ENCODE measurements at regions not wholly inside any gene's neighbourhood (a gene's known extent, or its start where the extent isn't known, plus 50 kb on each side); places are given as distances from the start of the nearest gene placed in this dataset.

GRCh38 chr1:167145965-167146364 lies 52.1 kb downstream of the STYXL2 start:
- 22 to 38% methylated on average over 2 of the region's 2 CpGs for WGBS, 2 donors
- FAIRE-seq (no peak), DNase-seq (no peak), ATAC-seq (no peak)
- Histone ChIP-seq H3K4me1 (no peaks in the 10 kb centered on the region), H3K27me3 (peaks cover 0 to 6% (median 0%) of the 10 kb centered on the region in 4 donors), H3K9me3 (no peaks in the 10 kb centered on the region), H3K36me3 (no peaks in the 10 kb centered on the region), H3K27ac (no peak overlapping the region), H3K4me3 (no peak overlapping the region)
- TF ChIP-seq CTCF (IDR thresholded peaks at IDR 0.05): no peak
- intact Hi-C loops (cut with DNase I): no loop called here

GRCh38 chr1:167146903-167147539 lies 53.1 kb downstream of the STYXL2 start:
- WGBS, 2 donors: 37 to 51% methylated on average over 2 of the region's 2 CpGs
- H3K27me3 ChIP-seq: peaks cover 0 to 6% (median 0%) of the 10 kb centered on the region in 4 donors
- FAIRE-seq: no peak

GRCh38 chr1:167148421-167148820 lies 54.5 kb downstream of the STYXL2 start:
- WGBS, 2 donors: 16 to 31% methylated on average over 1 of the region's 1 CpG
- no peak overlapping the region for H3K4me3 ChIP-seq
- no peaks in the 10 kb centered on the region for H3K4me1 ChIP-seq
- TF ChIP-seq CTCF (IDR thresholded peaks at IDR 0.05): no peak
- intact Hi-C loops (cut with DNase I): no loop called here
- no peak overlapping the region for H3K27ac ChIP-seq
- peaks cover 0 to 6% (median 0%) of the 10 kb centered on the region in 4 donors for H3K27me3 ChIP-seq
- ATAC-seq (no peak), DNase-seq (no peak), FAIRE-seq (no peak)
- no peaks in the 10 kb centered on the region for H3K36me3 ChIP-seq
- H3K9me3 ChIP-seq: no peaks in the 10 kb centered on the region

More at GRCh38 chr1:167146903-167147539, 53.1 kb downstream of the STYXL2 start:
- DNase-seq: no peak
- Histone ChIP-seq H3K9me3 (no peaks in the 10 kb centered on the region), H3K36me3 (no peaks in the 10 kb centered on the region), H3K27ac (no peak overlapping the region), H3K4me3 (no peak overlapping the region), H3K4me1 (no peaks in the 10 kb centered on the region)
- intact Hi-C loops (cut with DNase I): no loop called here
- ATAC-seq: no peak
- no peak for TF ChIP-seq CTCF (IDR thresholded peaks at IDR 0.05)

- Histone ChIP-seq H3K27me3 (peaks cover 0 to 6% (median 0%) of the 10 kb centered on the region in 4 donors), H3K4me3 (no peak overlapping the region), H3K4me1 (no peaks in the 10 kb centered on the region), H3K9me3 (no peaks in the 10 kb centered on the region), H3K27ac (no peak overlapping the region), H3K36me3 (no peaks in the 10 kb centered on the region)
- 61 to 70% methylated on average over 4 of the region's 4 CpGs for WGBS, 2 donors
- DNase-seq (no peak), FAIRE-seq (no peak), ATAC-seq (no peak)
- intact Hi-C loops (cut with DNase I): no loop called here
- TF ChIP-seq CTCF (IDR thresholded peaks at IDR 0.05): no peak
Measured at GRCh38 chr1:167149793-167150491, 56.1 kb downstream of the STYXL2 start.

GRCh38 chr1:167150492-167150833 lies 56.6 kb downstream of the STYXL2 start:
- H3K4me3 ChIP-seq: no peak overlapping the region
- FAIRE-seq: no peak
- no peak for TF ChIP-seq CTCF (IDR thresholded peaks at IDR 0.05)
- DNase-seq: no peak
- WGBS, 2 donors: 86 to 94% methylated on average over 2 of the region's 2 CpGs
- ATAC-seq: no peak
- no peaks in the 10 kb centered on the region for H3K36me3 ChIP-seq
- peaks cover 0 to 6% (median 0%) of the 10 kb centered on the region in 4 donors for H3K27me3 ChIP-seq
- intact Hi-C loops (cut with DNase I): no loop called here
- H3K9me3 ChIP-seq: no peaks in the 10 kb centered on the region
- no peaks in the 10 kb centered on the region for H3K4me1 ChIP-seq
- no peak overlapping the region for H3K27ac ChIP-seq

Measured in pancreas (tissue), 10 donors.